HG02759 (cell line): ENCODE measurements at regions not wholly inside any gene's neighbourhood (a gene's known extent, or its start where the extent isn't known, plus 50 kb on each side); places are given as distances from the start of the nearest gene placed in this dataset.
"Not testable (repeated sequence)": the region's sequence is repeated elsewhere in the genome, so short reads cannot be mapped to it uniquely, and the experiment has no call there.

ENCODE experiments used
- ATAC-seq: cut with Tn5 transposase; IDR thresholded peaks from one replicate; pipeline ENCODE4 v1.9.1; 2021; ENCODE audit warnings: mild to moderate bottlenecking, moderate library complexity; ENCODE audit not compliant: unreplicated experiment

GRCh38 chr18:5830902-5831301 lies 64.4 kb downstream of the TMEM200C start:
- not testable (repeated sequence) for ATAC-seq

- no peak for ATAC-seq
Measured at GRCh38 chr18:5828913-5829312, 66.4 kb downstream of the TMEM200C start.

DNA sequence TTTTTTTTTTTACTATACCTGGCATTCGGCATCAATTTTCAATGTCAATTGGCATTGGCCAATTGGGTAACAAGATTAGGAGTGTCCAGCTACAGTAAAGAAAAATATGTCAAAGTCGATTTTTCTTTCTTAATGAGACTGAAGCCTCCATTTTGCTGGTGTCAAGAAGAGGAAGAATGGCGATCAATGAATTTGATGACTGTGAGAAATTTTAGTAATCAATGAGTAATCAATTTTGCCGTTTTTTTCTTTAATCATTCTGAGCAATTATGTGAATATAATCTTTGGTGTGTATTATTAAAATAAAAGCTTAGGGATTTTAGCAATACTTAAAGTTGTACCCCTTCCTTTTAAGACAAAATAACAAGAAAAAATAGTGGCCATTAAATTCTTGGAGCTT lies 69.7 kb downstream of the TMEM200C start:
- no peak for ATAC-seq

- ATAC-seq, result no peak
Measured at GRCh38 chr18:5824370-5824984, 70.8 kb downstream of the TMEM200C start.

GRCh38 chr18:5817816-5818215 lies 77.5 kb downstream of the TMEM200C start:
- no peak for ATAC-seq

DNA sequence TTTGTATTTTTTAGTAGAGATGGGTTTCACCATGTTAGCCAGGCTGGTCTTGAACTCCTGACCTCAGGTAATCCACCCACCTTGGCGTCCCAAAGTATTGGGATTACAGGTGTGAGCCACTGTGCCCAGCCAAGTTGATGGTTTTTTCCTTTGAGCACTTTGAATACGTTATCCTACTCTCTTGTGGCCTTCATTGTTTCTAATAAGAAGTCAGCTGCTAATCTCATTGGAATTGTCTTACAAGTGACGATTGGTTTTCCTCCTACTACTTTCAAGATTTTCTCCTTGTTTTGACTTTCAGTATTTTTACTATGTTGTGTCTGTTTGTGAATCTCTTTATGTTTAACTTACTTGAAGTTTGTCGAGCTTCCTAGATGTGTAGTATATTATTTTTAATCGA lies 88.5 kb downstream of the TMEM200C start:
- ATAC-seq, result no peak

GRCh38 chr18:5787936-5788335 lies 107.4 kb downstream of the TMEM200C start:
- no peak for ATAC-seq

- no peak for ATAC-seq
Measured at GRCh38 chr18:5779922-5780321, 115.4 kb downstream of the TMEM200C start.

DNA sequence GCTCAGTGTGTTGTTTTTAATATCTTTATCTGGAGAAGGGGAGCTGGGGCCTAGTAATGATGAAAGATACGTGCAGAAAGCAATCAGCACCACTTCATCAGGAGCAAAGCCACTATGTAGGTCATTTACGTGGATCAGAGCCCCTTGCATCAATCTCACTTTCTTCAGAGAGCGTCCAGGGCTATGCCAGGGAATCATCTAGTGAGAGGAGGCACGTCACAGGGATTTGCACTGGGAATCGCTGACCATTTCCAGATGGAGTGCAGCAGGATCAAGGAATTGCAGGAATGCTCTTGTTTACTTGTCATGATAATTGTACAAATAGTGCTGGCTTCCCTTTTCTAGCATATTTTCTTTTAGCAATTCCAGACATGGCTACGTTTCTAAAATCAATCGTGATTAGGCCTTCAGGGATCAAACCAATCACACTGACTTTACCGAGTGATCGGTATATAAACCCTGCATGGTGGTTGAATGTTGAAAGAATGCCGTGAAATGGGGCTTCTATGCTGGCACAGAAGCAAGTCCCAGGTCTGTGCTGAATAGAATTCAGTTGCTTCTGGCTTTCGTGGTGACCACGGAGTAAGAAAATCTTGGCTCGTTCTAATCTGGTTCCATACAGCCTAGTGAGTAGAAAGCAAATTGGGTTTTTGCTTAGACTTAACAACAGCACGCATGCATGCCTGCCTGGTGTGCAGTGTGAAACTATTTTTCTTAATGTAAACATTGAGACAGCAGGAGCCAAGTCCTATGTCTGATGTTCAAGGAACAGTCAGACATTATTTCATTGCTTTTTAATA lies 122.8 kb downstream of the TMEM200C start:
- no peak for ATAC-seq

GRCh38 chr18:5771343-5771742 lies 124.0 kb downstream of the TMEM200C start:
- ATAC-seq, result no peak

DNA sequence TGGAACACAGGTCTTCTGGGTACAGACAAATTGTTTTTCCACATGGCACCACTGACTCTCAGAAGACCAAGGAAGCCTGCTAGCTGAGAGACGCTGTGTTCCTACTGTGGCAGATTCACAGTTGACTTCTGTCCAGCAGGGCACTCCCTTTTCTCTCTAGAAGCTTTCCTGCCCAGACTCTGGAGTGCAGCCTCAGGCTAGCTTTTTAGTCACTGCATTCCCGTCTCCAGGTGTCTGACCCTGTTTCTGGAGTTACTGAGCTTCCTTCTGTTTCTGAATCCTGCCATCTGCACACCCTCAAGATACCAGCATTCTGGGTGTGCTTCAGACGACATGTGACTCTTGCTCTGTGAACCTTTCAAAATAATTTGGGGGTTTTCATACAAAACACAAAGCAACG lies 125.1 kb downstream of the TMEM200C start:
- no peak for ATAC-seq

DNA sequence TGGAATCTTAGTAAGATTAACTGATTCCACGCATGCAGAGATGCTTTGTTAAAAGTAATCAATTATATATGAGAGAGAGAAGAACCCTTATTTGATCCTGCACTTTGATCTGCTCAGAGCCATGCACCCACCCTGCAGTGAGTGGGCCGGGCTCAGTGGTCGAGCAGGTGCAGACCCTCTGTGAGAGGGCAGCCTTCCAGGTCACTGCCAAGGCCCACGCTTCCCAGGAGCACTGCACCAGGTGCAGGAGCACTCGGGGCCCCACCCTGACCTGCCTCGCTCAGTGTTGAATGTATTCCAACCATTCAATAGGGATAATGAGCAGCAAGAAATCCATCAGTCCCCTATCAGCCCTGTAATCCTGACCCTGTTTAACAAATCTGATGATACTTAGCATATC lies 126.9 kb downstream of the TMEM200C start:
- no peak for ATAC-seq

DNA sequence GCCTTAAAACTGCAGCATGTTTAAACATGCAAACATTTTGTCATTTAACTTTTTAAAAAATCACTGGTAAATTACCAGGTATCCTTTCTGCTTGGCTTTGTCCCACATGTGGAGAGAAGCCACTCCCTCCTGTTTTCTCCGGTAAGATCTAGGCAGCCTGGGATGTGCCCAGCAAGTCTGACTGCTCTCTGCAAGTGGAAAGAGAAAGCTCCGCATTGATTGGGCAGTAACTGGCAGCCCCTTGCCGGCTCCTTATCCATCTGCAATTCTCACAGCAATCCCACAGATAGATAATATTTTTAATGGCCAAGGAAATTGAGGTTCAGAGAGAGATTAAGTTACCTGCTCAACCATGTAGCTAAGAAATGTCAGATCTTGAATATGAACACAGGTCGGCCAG lies 136.1 kb downstream of the TMEM200C start:
- ATAC-seq, result no peak

DNA sequence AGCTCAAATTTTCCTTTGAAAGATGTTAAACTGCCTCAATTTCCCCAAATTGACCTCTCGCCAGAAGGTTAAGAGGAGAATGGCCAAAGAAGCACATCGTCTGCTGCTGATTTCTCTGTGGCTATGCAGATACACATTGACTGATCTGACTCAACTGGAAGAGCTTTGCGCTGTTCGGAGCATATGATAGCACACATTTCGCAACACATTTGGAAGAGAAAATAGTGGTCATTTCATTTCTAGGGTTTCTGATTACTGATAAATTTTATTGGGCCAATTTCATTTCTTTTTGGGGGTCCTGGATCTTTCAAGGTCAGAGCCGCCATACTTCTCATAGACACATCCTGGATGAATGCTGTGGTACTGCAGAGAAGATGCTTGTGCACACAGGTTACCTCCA lies 138.5 kb downstream of the TMEM200C start:
- ATAC-seq, result no peak

- no peak for ATAC-seq
Measured at GRCh38 chr18:5747678-5748077, 147.6 kb downstream of the TMEM200C start.

DNA sequence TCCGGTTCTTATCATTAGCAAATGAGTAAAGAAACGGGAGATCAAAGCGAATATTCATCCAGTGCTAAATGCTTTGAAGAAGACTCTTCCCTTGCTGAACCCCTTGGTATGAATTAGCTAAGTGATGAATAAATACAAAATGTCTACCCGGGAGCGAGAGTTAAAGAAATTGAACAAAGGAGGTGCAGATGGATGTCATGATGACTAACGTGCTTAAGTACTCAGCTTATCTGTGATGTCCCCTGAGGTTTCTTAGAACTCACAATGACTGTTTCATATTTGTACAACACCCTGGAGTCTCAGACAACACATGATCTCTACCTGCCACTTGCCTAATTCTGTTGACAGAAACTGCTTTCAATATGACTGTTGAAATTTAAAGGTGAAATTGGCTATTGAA lies 148.5 kb downstream of the TMEM200C start:
- peak; percentile 48 for ATAC-seq

DNA sequence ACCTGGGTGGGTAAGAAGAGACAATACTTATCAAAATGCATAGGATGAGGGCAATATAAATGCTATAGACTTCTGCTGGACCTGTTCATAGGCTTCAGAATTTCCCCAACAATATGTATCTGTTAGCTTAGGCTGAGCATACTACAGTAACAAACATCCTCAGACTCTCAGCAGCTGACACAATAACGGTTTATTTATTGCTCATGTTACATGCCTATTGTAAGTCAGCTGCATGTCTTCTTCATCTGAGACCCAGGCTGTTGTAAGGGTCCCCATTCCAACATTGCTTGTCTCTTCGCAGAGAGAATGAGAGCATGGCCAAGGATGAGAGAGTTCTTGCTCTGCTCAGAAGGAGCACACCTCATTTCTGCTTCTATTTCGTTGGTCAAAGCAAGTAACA lies 150.7 kb downstream of the TMEM200C start:
- ATAC-seq, result no peak

- ATAC-seq, result no peak
Measured at GRCh38 chr18:5738526-5738925, 156.8 kb downstream of the TMEM200C start.

DNA sequence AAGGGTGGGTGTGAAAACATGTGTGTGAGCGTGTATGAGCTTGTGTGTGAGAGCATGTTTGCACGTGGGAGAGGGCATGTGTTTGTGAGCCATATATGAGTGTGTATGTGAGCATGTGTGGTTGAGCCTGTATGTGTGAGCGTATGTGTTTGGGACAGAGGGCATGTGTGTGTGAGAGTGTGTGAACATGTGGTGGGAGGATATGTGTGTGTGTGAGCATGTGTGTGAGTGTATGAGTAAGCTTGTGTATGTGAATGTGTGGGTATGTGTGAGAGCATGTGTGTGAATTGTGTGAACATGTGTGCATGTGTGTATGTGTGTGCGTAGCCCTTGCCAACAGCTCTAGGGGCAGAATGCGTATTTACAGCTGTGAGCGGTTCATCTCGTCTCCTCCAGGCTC lies 163.0 kb downstream of the TMEM200C start:
- ATAC-seq, result no peak

- ATAC-seq, result no peak
Measured at GRCh38 chr18:5729983-5730699, 165.2 kb downstream of the TMEM200C start.

DNA sequence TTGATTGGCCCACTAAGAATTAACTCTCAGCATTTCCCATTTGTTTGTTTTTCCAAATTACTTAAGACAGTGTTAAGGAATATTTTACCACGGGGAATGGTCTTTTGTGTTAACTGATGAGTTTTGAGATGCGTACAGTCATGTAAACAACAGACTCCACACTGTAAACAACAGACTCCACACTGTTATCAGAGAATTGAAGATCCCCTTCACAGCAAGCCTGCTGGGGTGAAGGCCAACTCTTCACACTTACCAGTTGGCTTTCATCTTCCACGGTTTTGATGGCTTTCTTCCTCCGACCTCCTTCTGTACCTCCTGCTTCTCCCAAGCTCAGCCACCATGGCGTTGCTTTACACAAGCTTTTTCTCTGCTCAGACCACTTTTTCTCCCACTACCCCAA lies 166.8 kb downstream of the TMEM200C start:
- no peak for ATAC-seq

- ATAC-seq, result no peak
Measured at GRCh38 chr18:5726011-5726410, 169.3 kb downstream of the TMEM200C start.
